HepG2 (cell line): ENCODE measurements at regions not wholly inside any gene's neighbourhood (a gene's known extent, or its start where the extent isn't known, plus 50 kb on each side); places are given as distances from the start of the nearest gene placed in this dataset.

Source experiments
- JUNB ChIP-seq: sonication (generic); formaldehyde crosslinking; IDR thresholded peaks from 2 replicates; pipeline ENCODE4 v1.8.0; 2022; ENCODE audit warnings: missing genetic modification reagents, mild to moderate bottlenecking, borderline replicate concordance
- KAT8 ChIP-seq: IDR thresholded peaks from 2 replicates; pipeline ENCODE4 v1.6.1; 2016; ENCODE audit warnings: missing genetic modification reagents, missing compliant biosample characterization
- SMARCE1 ChIP-seq: fragments of 450-650 bp; IDR thresholded peaks from 2 replicates; pipeline ENCODE4 v1.6.1; 2017; ENCODE audit warnings: borderline replicate concordance
- SRSF4 ChIP-seq: fragments of 200-400 bp; formaldehyde crosslinking; IDR thresholded peaks from one replicate; pipeline ENCODE4 v1.6.1; 2018; ENCODE audit warnings: mild to moderate bottlenecking, low read depth, low read length, moderate library complexity; ENCODE audit not compliant: poor library complexity, severe bottlenecking
- ZKSCAN8 ChIP-seq: IDR thresholded peaks from 2 replicates; pipeline ENCODE4 v1.6.1; 2016; ENCODE audit warnings: borderline replicate concordance, missing genetic modification reagents, missing compliant biosample characterization
- ZNF224 ChIP-seq: sonication (generic); formaldehyde crosslinking; IDR thresholded peaks from 2 replicates; pipeline ENCODE4 v1.5.0; 2020; ENCODE audit warnings: mild to moderate bottlenecking, missing genetic modification reagents
- ZNF572 ChIP-seq: sonication (generic); formaldehyde crosslinking; IDR thresholded peaks from 2 replicates; pipeline ENCODE4 v1.5.1; 2020; ENCODE audit warnings: mild to moderate bottlenecking, missing genetic modification reagents
- TF ChIP-seq, protein P1 (sequence below): sonication (generic); formaldehyde crosslinking; IDR thresholded peaks from 2 replicates; pipeline ENCODE4 v1.8.1; 2023; ENCODE audit warnings: missing genetic modification reagents, inconsistent platforms, borderline replicate concordance

- TF ChIP-seq, protein P1, sequence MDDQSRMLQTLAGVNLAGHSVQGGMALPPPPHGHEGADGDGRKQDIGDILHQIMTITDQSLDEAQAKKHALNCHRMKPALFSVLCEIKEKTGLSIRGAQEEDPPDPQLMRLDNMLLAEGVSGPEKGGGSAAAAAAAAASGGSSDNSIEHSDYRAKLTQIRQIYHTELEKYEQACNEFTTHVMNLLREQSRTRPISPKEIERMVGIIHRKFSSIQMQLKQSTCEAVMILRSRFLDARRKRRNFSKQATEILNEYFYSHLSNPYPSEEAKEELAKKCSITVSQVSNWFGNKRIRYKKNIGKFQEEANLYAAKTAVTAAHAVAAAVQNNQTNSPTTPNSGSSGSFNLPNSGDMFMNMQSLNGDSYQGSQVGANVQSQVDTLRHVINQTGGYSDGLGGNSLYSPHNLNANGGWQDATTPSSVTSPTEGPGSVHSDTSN (CRISPR knock-in tag), result no peak
- TF ChIP-seq ZNF224 (CRISPR knock-in tag) (no peak), SRSF4 (no peak), SMARCE1 (no peak), ZKSCAN8 (CRISPR knock-in tag) (no peak), JUNB (CRISPR knock-in tag) (no peak), KAT8 (no peak), ZNF572 (CRISPR knock-in tag) (no peak)
Observed at GRCh38 chr10:44046605-44047004, 338.3 kb downstream of the CXCL12 start.
